ENCODE measurements at regions not wholly inside any gene's neighbourhood (a gene's known extent, or its start where the extent isn't known, plus 50 kb on each side); places are given as distances from the start of the nearest gene placed in this dataset.

DNA sequence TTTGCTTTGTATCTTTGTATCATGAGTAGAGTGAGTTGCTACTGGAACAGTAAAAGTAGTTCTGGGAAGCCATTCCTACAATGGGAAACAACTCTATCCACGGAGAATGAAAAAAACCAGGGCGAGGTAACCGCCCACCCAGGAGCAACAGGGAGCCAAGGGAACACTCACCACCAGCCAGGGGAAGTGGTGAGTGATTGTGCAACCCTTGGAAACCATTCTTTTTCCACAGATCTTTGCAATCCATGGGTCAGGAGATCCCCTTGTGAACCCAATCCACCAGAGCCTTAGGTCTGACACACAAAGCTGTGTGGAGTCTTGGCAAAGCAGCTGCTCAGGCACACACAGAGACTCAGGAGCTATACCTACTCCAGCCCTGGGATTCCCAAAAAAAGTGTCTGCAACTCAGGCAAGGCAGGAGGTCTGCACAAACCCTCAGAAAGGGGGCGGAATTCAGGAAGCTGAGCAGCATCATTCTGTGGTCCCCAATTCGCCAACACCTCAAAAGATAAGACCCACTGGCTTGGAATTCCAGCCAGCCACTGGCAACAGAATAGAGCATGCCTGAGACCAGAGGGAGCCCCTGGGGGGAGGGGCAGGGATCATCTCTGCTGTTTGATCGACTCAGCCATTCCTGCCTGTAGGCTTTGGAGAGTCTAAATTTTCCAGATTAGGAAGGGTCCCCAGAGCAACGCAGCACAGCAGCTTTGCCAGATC is 52.1 kb upstream of the PPFIA2 start:
- peak; percentile 21 for DNase-seq (ENCODE audit: low spot score)

DNA sequence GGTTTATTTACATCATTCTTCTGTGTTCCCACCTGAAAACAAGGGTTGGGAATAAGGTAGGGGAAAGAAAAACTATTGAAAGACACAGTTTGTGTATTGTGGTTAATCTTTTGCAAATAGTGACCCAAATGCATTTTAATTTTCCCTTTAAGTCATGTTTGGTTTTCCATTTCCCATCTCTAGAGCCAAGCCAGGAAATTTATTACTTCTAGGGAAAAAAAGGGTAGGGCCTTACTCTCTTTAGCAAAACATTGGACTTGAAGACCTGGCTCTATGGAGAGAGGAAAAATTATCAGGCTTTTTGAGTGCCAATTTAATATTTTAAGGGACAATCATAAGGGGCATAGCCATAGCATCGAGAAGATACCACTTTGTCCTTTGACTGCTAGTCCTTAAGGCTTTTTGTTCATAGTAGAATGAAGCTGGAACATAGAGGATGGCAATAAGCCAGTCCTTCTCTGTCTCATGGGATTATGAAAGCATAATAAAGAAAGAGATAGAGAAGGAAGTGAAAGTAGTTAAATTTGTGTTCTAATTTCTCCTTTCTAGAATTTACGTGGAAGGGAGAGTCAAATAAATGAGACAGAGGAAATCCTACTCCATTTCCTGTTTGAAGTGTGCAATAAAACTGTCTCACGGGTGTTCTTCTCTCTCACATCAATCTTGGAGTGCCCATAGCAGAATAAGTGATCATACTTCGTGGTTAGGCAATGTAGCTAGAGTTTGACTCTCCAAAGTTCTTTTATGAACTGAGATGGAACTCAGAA is 50.9 kb upstream of the PPFIA2 start:
- peak; percentile 11 for DNase-seq (ENCODE audit: low spot score)

DNA sequence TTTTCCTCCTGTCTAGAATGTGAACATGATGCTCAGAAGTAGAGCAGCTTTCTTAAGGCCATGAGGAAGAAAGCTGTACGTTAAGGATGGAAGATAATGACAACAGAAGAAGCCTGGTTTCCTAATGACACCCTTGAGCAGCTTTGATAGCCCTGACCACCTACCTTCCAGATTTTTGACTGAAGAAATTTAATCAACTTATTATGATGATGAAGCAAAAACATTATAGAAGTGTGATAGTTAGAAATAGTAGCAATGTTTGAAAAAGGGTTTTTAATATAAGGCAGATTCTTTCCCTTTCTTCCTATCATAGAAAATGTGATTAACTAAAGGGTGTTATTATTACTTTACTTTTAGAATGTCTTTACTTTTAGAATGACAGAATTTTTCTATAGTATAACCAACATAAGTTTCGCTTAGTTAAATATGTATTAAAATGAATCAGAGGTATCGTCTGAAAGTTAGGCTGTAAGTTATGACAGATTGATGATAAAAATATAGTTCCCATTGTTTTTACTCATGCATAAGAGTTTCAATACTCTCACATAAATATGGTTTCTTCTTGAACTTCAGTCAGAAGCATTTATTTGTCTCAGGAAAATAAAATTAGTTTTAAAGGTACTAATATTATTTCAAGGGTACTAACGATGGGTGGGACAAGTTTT is 50.1 kb upstream of the PPFIA2 start:
- DNase-seq (ENCODE audit: low spot score): no peak

Data from A172 (cell line).